H9 (cell line): ENCODE measurements at regions not wholly inside any gene's neighbourhood (a gene's known extent, or its start where the extent isn't known, plus 50 kb on each side); places are given as distances from the start of the nearest gene placed in this dataset.

Experiments used
- DNase-seq: peaks from one replicate; pipeline ENCODE4 v3.0.0-alpha.2; 2017
- H2AFZ ChIP-seq: one replicate; pipeline ENCODE4 v1.6.1; 2013; ENCODE audit warnings: mild to moderate bottlenecking, low read length, control low read depth, moderate library complexity
- H2AK5ac ChIP-seq: 2 replicates; pipeline ENCODE4 v1.6.1; 2013; ENCODE audit warnings: low read length, control low read depth, mixed read lengths; ENCODE audit not compliant: insufficient read length
- H2BK120ac ChIP-seq: one replicate; pipeline ENCODE4 v1.6.1; 2013; ENCODE audit warnings: low read depth, mild to moderate bottlenecking, low read length, control low read depth, inconsistent platforms; ENCODE audit not compliant: poor library complexity, severe bottlenecking
- H2BK12ac ChIP-seq: 2 replicates; pipeline ENCODE4 v1.6.1; 2013; ENCODE audit warnings: low read length, control low read depth, mixed read lengths, low read depth; ENCODE audit not compliant: insufficient read length
- H2BK15ac ChIP-seq: 2 replicates; pipeline ENCODE4 v1.6.1; 2013; ENCODE audit warnings: low read depth, low read length, control low read depth
- H2BK20ac ChIP-seq: one replicate; pipeline ENCODE4 v1.6.1; 2013; ENCODE audit warnings: low read depth, mild to moderate bottlenecking, low read length, control low read depth, inconsistent platforms; ENCODE audit not compliant: poor library complexity, severe bottlenecking
- H2BK5ac ChIP-seq: 2 replicates; pipeline ENCODE4 v1.6.1; 2013; ENCODE audit warnings: low read length, control low read depth, mixed read lengths; ENCODE audit not compliant: insufficient read length
- H3K14ac ChIP-seq: 2 replicates; pipeline ENCODE4 v1.6.1; 2013; ENCODE audit warnings: low read length, control low read depth; ENCODE audit not compliant: insufficient read depth
- H3K18ac ChIP-seq: 2 replicates; pipeline ENCODE4 v1.6.1; 2013; ENCODE audit warnings: low read depth, mild to moderate bottlenecking, mixed read lengths, low read length, control low read depth; ENCODE audit not compliant: insufficient read length
- H3K23ac ChIP-seq: 2 replicates; pipeline ENCODE4 v1.6.1; 2013; ENCODE audit warnings: low read length, control low read depth, mixed read lengths, low read depth; ENCODE audit not compliant: insufficient read length
- H3K23me2 ChIP-seq: 2 replicates; pipeline ENCODE4 v1.6.1; 2013; ENCODE audit warnings: low read depth, mild to moderate bottlenecking, mixed read lengths, low read length, control low read depth; ENCODE audit not compliant: insufficient read length, poor library complexity, severe bottlenecking
- H3K27ac ChIP-seq: 2 replicates; pipeline ENCODE4 v1.5.1; 2013; ENCODE audit warnings: low read length, control low read depth, mixed read lengths, low read depth; ENCODE audit not compliant: insufficient read length
- H3K27me3 ChIP-seq: 2 replicates; pipeline ENCODE4 v1.6.1; 2013; ENCODE audit warnings: low read length, control low read depth, inconsistent platforms; ENCODE audit not compliant: insufficient read depth
- H3K4ac ChIP-seq: 2 replicates; pipeline ENCODE4 v1.6.1; 2013; ENCODE audit warnings: low read depth, mild to moderate bottlenecking, control low read depth, inconsistent platforms, low read length, moderate library complexity
- H3K4me1 ChIP-seq: 2 replicates; pipeline ENCODE4 v1.6.1; 2013; ENCODE audit warnings: low read length, control low read depth, inconsistent platforms; ENCODE audit not compliant: insufficient read depth
- H3K4me2 ChIP-seq: 2 replicates; pipeline ENCODE4 v1.6.1; 2013; ENCODE audit warnings: low read length, control low read depth, mixed read lengths; ENCODE audit not compliant: insufficient read length, insufficient read depth
- H3K56ac ChIP-seq: 2 replicates; pipeline ENCODE4 v1.6.1; 2013; ENCODE audit warnings: low read depth, mild to moderate bottlenecking, mixed read lengths, low read length, control low read depth; ENCODE audit not compliant: insufficient read length
- H3K79me1 ChIP-seq: 2 replicates; pipeline ENCODE4 v1.6.1; 2013; ENCODE audit warnings: low read depth, mild to moderate bottlenecking, moderate library complexity, low read length, control low read depth, inconsistent platforms; ENCODE audit not compliant: insufficient read depth, poor library complexity, severe bottlenecking
- H3K79me2 ChIP-seq: 2 replicates; pipeline ENCODE4 v1.6.1; 2013; ENCODE audit warnings: low read length, control low read depth, inconsistent platforms; ENCODE audit not compliant: insufficient read depth
- H3K9ac ChIP-seq: 2 replicates; pipeline ENCODE4 v1.6.1; 2013; ENCODE audit warnings: low read length, control low read depth, mixed read lengths; ENCODE audit not compliant: insufficient read length; ENCODE audit errors: extremely low read depth
- H3K9me3 ChIP-seq: one replicate; pipeline ENCODE4 v1.6.1; 2013; ENCODE audit warnings: low read depth, low read length, inconsistent platforms; ENCODE audit not compliant: control insufficient read depth
- H3T11ph ChIP-seq: one replicate; pipeline ENCODE4 v1.6.1; 2013; ENCODE audit warnings: mild to moderate bottlenecking, low read length, control low read depth, inconsistent platforms
- H4K20me1 ChIP-seq: one replicate; pipeline ENCODE4 v1.6.1; 2013; ENCODE audit not compliant: control insufficient read depth, insufficient read length, insufficient read depth
- H4K5ac ChIP-seq: 2 replicates; pipeline ENCODE4 v1.6.1; 2013; ENCODE audit warnings: low read depth, mild to moderate bottlenecking, mixed read lengths, low read length, control low read depth; ENCODE audit not compliant: insufficient read length
- H4K8ac ChIP-seq: replicated peaks from 2 replicates; pipeline ENCODE4 v1.6.1; 2013; ENCODE audit warnings: low read length, control low read depth, mixed read lengths, low read depth; ENCODE audit not compliant: insufficient read length
- H4K91ac ChIP-seq: 2 replicates; pipeline ENCODE4 v1.6.1; 2013; ENCODE audit warnings: low read depth, mild to moderate bottlenecking, moderate library complexity, mixed read lengths, low read length, control low read depth; ENCODE audit not compliant: insufficient read length
- H3K27ac Mint-ChIP-seq, 3 experiments: 2 replicates in 2 of 3; 3 replicates in 1 of 3; pipeline ENCODE4 v1.8.0; 2020 to 2021; ENCODE audit warnings: mixed read lengths in 3 of 3, mild to moderate bottlenecking in 1 of 3, moderate library complexity in 1 of 3
- H3K27me3 Mint-ChIP-seq: 2 replicates; pipeline ENCODE4 v1.8.0; 2021; ENCODE audit warnings: low read depth, mild to moderate bottlenecking, moderate library complexity, mixed read lengths
- H3K36me3 Mint-ChIP-seq, 3 experiments: 2 replicates in 2 of 3; 3 replicates in 1 of 3; pipeline ENCODE4 v1.8.0; 2020 to 2021; ENCODE audit warnings: low read depth in 3 of 3, mixed read lengths in 3 of 3; ENCODE audit not compliant: insufficient read depth in 1 of 3
- H3K4me1 Mint-ChIP-seq, 2 experiments: 2 replicates each; pipeline ENCODE4 v1.8.0; 2020; ENCODE audit warnings: mixed read lengths in 2 of 2
- H3K4me3 Mint-ChIP-seq, 2 experiments: 2 replicates in 1 of 2; 3 replicates in 1 of 2; pipeline ENCODE4 v1.8.0; 2020 to 2021; ENCODE audit warnings: mild to moderate bottlenecking in 2 of 2, mixed read lengths in 2 of 2, moderate library complexity in 1 of 2
- H3K9me3 Mint-ChIP-seq, 2 experiments: 2 replicates in 1 of 2; 3 replicates in 1 of 2; pipeline ENCODE4 v1.8.0; 2020; ENCODE audit warnings: mild to moderate bottlenecking in 2 of 2, mixed read lengths in 2 of 2, moderate library complexity in 1 of 2
- WGBS: extraction: QIAGEN DNeasy Blood & Tissue Kit; methylation state at CpG from one replicate; pipeline ENCODE4 v1.1.7; 2013; ENCODE audit warnings: missing lambda C conversion rate, low lambda C conversion rate, mixed read lengths; ENCODE audit not compliant: insufficient read length; ENCODE audit errors: extremely low coverage; 5-methylcytosine and 5-hydroxymethylcytosine counted together
- TF ChIP-seq, protein P1 (sequence below): fragments of 200-600 bp; sonication (generic); conservative IDR thresholded peaks from 3 replicates; pipeline ENCODE4 v1.8.0; 2021; ENCODE audit warnings: antibody characterized with exemption, mild to moderate bottlenecking

DNA sequence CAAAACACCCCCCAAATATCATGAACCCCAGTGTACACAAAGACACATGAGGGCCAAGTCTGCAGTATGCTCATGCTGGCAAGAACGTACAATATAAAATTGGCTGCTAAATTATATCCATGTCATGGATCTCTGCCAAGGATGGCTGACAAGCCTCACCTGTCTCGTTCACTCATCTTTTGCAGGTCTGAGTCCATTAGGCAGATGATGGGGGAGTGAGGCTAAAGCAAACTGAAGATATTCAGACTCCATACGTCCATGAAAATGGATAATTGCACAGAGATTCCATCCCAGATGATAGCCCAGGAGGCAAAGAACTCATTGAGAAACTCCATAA lies 122.3 kb upstream of the PTPRG start:
- H3K23me2 ChIP-seq: no peaks in the 10 kb centered on the region
- H3T11ph ChIP-seq: no peak overlapping the region
- H3K14ac ChIP-seq: no peak overlapping the region
- no peak overlapping the region for H2AFZ ChIP-seq
- no peak overlapping the region for H3K9ac ChIP-seq
- no peak overlapping the region for H3K27ac Mint-ChIP-seq
- no peak overlapping the region for H2BK15ac ChIP-seq
- no peaks in the 10 kb centered on the region for H3K4me1 Mint-ChIP-seq
- no peak overlapping the region for H4K91ac ChIP-seq
- H3K9me3 ChIP-seq: no peaks in the 10 kb centered on the region
- H3K56ac ChIP-seq: no peak overlapping the region
- H3K79me1 ChIP-seq: no peaks in the 10 kb centered on the region
- H3K4me2 ChIP-seq: no peak overlapping the region
- no peak overlapping the region for H3K27ac ChIP-seq
- no peak overlapping the region for H3K4me3 Mint-ChIP-seq
- no peak overlapping the region for H4K5ac ChIP-seq
- H3K4me1 ChIP-seq: no peaks in the 10 kb centered on the region
- no peak overlapping the region for H2BK20ac ChIP-seq
- H3K23ac ChIP-seq: no peak overlapping the region
- H3K4ac ChIP-seq: no peak overlapping the region
- peaks cover 4 to 15% (median 6%) of the 10 kb centered on the region in 3 experiments; a peak in 6 of 7 replicates for H3K36me3 Mint-ChIP-seq
- no peak overlapping the region for H2BK5ac ChIP-seq
- TF ChIP-seq, protein P1, sequence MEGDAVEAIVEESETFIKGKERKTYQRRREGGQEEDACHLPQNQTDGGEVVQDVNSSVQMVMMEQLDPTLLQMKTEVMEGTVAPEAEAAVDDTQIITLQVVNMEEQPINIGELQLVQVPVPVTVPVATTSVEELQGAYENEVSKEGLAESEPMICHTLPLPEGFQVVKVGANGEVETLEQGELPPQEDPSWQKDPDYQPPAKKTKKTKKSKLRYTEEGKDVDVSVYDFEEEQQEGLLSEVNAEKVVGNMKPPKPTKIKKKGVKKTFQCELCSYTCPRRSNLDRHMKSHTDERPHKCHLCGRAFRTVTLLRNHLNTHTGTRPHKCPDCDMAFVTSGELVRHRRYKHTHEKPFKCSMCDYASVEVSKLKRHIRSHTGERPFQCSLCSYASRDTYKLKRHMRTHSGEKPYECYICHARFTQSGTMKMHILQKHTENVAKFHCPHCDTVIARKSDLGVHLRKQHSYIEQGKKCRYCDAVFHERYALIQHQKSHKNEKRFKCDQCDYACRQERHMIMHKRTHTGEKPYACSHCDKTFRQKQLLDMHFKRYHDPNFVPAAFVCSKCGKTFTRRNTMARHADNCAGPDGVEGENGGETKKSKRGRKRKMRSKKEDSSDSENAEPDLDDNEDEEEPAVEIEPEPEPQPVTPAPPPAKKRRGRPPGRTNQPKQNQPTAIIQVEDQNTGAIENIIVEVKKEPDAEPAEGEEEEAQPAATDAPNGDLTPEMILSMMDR: no peak
- H3K18ac ChIP-seq: no peak overlapping the region
- H3K9me3 Mint-ChIP-seq: peaks cover 14 to 19% of the 10 kb centered on the region in 2 experiments
- no peak overlapping the region for H4K8ac ChIP-seq
- no CpG with 5 or more reads among the region's 3 CpGs for WGBS
- H3K27me3 ChIP-seq: no peaks in the 10 kb centered on the region
- no peak overlapping the region for H2BK12ac ChIP-seq
- no peaks in the 10 kb centered on the region for H3K79me2 ChIP-seq
- H4K20me1 ChIP-seq: no peaks in the 10 kb centered on the region
- H2AK5ac ChIP-seq: no peak overlapping the region
- H3K27me3 Mint-ChIP-seq: no peaks in the 10 kb centered on the region
- DNase-seq: no peak
- H2BK120ac ChIP-seq: no peak overlapping the region
